Superior temporal gyrus (tissue), 1 donor: ENCODE measurements at regions not wholly inside any gene's neighbourhood (a gene's known extent, or its start where the extent isn't known, plus 50 kb on each side); places are given as distances from the start of the nearest gene placed in this dataset.
"Not testable (repeated sequence)": the region's sequence is repeated elsewhere in the genome, so short reads cannot be mapped to it uniquely, and the experiment has no call there.

Source experiments
- DNase-seq: peaks from one replicate; pipeline ENCODE4 v3.0.0-alpha.2; 2016; ENCODE audit errors: extremely low spot score

GRCh38 chr4:158313566-158313965, 103.3 kb downstream of the TMEM144 start:
- no peak for DNase-seq

GRCh38 chr4:158314756-158315487, 104.6 kb downstream of the TMEM144 start:
- no peak for DNase-seq

DNA sequence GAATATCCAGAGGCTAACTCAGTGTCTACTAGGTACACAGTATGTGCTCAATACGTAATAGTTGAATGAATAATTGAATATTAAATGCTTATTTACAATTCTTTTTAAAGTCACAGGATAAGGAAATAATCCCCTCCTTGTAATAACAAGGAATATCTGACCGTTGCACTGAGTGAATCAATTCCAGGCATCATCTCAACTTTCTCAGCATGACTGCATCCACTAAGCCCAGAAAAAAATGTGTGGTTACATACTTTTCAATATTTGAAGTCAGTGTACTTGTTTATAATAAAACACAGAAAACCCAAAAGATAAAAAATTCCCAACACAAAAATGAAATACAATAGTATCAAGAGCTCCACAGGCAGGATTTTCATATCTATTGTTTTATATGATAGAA, 105.4 kb downstream of the TMEM144 start:
- no peak for DNase-seq

GRCh38 chr4:158316264-158316663, 106.0 kb downstream of the TMEM144 start:
- no peak for DNase-seq

DNA sequence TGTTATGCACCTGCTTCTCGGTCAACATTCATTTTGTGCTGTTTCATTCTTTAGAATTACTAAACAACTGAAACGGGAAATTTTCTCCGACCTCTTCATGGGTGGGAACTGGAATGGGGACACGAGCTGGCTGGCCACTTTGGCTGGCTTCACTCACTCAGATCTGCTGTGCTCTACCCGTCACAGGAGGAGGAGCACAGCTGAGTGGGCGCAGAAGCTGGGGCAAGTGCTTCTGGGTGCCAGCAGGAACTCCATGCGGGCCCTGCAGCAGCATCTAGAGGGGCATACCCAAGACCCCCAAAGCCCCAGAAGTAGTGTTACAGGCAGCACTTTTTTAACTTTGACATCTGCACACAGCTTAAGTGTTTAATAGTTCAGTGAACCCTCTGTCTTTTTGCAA, 109.6 kb downstream of the TMEM144 start:
- no peak for DNase-seq

GRCh38 chr4:158322109-158322508, 111.8 kb downstream of the TMEM144 start:
- no peak for DNase-seq

DNA sequence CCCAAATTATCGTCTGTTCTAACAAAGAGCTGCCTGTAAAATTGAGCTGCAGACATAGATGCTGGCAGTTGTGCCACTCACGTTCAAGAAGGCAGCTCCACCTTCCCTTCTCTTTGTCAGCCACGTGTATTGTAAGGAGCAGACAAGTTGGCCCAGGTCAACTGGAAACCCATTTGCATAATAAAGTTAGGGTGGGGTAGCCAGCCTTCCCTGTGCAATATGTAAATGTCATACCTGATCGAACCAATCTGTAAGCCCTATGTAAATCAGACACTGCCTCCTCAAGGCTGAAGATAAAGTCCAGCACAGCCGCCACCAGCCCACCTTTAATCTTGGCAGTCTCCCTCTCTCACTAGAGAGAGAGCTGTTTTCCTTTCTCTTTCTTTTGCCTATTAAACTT, 117.2 kb downstream of the TMEM144 start:
- DNase-seq = no peak

GRCh38 chr4:158331863-158332262, 121.6 kb downstream of the TMEM144 start:
- DNase-seq = no peak

- DNase-seq = no peak
These were observed 123.5 kb downstream of the TMEM144 start for GRCh38 chr4:158333820-158334219.

DNA sequence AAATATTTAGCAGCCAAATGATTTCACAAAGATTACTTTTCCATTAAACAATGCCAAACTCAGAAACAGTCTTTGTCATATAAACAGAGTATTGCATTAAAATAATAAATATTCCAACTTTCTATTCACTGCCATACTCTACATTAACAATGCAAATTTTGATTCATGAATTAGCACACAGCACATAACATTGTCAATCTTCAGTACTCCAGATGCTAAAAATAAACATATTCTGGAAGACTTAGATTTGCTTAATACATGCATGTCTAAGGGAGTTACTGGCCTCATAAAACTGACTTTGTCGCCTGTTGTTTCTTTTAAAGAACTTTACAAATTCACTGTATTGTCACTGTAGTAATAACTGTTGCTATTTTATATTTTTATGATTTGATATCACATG, 131.6 kb downstream of the TMEM144 start:
- DNase-seq = no peak

- DNase-seq = no peak
These were observed 136.3 kb downstream of the TMEM144 start for GRCh38 chr4:158346576-158346975.

DNA sequence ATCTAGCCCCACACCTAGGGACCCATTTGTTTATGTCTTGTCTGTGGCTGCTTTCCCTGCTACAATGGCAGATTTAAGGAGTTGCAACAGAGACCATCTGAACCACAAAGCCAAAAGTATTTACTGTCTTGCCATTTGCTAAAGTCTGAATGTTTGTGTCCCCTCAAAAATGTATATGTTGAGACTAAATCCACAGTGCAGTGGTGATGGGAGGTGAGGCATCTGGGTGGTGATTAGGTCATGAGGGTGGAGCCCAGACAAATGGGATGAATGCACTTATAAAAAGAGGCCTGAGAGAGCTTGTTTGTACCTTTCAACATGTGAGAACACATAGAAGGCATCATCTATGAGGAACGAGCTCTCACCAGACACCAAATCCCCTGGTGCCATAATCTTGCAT, 137.3 kb downstream of the TMEM144 start:
- DNase-seq = no peak

DNA sequence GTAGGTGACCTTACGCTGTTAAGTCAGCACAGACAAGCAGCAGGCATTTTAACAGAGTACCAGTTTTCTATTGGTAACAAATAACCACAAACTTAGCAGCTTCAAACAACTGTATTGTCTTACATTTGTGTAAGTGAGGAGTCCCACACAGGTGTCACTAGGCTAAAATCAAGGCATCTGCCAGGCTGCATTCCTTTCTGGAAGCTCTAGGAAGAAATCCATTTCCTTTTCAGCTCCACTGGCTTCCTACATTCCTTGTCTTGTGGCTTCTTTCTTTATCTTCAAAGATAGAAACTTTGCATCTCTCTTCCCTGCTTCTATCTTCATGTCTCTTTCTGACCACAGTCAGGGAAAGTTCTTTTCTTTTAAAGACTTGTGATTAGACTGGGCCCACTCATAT, 139.9 kb downstream of the TMEM144 start:
- DNase-seq = no peak

- no peak for DNase-seq
These were observed 143.4 kb downstream of the TMEM144 start for GRCh38 chr4:158353541-158354304.

DNA sequence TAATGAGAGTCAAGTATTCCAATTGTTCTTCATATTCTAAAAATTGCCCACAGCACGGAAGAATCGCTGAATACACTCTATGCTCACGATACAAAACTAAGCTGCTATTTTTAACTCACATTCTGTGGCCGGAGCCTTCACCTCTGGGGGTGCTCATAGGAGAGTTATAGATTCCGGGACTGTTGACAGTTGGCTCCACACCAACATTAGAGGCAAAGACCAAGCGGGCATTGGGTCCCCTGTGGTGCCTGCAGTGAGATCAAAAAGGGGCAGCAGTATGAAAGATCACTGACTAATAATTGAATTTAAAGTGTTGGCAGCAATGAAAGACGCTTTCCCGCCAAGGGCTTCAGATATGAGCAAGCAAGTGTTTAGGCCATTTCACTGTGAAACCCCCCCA, 146.0 kb downstream of the TMEM144 start:
- DNase-seq = no peak

DNA sequence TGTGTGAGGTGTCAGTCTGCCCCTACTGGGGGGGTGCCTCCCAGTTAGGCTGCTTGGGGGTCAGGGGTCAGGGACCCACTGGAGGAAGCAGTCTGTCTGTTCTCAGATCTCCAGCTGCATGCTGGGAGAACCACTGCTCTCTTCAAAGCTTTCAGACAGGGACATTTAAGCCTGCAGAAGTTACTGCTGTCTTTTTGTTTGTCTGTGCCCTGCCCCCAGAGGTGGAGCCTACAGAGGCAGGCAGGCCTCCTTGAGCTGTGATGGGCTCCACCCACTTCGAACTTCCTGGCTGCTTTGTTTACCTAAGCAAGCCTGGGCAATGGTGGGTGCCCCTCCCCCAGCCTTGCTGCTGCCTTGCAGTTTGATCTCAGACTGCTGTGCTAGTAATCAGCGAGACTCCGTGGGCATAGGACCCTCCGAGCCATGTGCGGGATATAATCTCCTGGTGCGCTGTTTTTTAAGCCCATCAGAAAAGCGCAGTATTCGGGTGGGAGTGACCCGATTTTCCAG, 153.7 kb upstream of the RXFP1 start:
- DNase-seq = not testable (repeated sequence)

GRCh38 chr4:158371158-158371557, 150.5 kb upstream of the RXFP1 start:
- no peak for DNase-seq

GRCh38 chr4:158374318-158374717, 147.4 kb upstream of the RXFP1 start:
- no peak for DNase-seq

DNA sequence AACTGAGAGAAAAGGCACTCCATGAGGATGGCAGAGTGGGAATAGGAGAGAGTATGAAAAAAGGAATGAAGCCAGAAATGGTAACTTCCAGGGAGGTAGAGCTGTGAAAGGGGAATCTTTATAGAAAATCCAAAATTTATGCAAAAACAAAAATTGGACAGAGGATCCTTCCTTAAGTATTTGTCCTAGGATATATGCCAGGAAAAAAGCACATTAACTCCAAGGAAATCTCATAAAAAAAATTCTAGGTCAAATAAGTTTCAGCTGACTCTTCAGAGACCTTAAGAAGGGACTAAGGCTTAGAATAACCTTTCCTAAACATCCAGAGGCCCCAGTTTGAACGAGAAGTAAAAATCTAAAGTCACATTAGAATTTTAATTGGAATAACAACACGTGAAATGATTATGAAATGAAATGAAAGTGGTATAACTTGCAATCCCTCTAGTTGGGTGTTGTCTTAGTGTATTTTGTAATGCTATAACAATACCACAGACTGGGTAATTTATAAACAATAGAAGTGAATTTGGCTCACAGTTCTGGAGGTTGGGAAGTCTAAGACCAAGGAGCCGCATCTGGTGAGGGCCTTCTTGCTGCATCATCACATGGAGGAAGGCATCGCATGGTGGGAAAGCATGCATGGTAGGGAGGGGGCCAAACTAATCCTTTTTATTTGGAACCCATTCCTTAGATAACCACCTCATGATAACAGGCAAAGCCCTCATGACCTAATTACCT, 145.4 kb upstream of the RXFP1 start:
- no peak for DNase-seq

- DNase-seq = no peak
These were observed 137.3 kb upstream of the RXFP1 start for GRCh38 chr4:158384414-158384813.

GRCh38 chr4:158395343-158395742, 126.3 kb upstream of the RXFP1 start:
- DNase-seq = no peak

DNA sequence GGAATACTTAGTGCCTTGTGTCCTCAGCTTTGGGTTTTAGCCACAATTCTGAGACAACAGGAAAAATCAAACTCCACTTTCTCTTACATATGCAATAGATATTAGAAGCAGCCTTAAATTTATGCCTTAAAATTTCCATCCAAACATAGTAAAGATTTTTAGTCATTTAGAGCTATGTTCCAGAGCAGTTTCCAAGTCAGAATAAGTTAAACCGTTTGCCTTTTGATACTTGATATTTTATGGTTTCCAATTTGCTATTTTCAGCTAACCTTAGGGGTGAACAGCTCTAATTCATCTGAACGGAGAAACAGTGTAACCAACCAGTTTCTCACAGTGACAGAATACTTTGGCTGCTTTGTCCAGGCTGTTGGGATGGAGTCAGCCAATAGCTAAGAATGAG, 125.8 kb upstream of the RXFP1 start:
- no peak for DNase-seq
